Loucy (cell line): ENCODE measurements at regions not wholly inside any gene's neighbourhood (a gene's known extent, or its start where the extent isn't known, plus 50 kb on each side); places are given as distances from the start of the nearest gene placed in this dataset.

ENCODE experiments used
- H2AFZ ChIP-seq: fragments of 200-600 bp; sonication (generic); 2 replicates; pipeline ENCODE4 v1.6.0; 2016; ENCODE audit warnings: antibody characterized with exemption, mild to moderate bottlenecking, low read length, moderate library complexity
- H3F3A ChIP-seq: fragments of 200-600 bp; 2 replicates; pipeline ENCODE4 v1.6.0; 2016; ENCODE audit warnings: antibody characterized with exemption, low read depth, mild to moderate bottlenecking
- H3K27me3 ChIP-seq: fragments of 200-600 bp; sonication (generic); 2 replicates; pipeline ENCODE4 v1.6.1; 2014; ENCODE audit warnings: low read length, mild to moderate bottlenecking; ENCODE audit not compliant: insufficient read depth, poor library complexity, severe bottlenecking
- H3K36me3 ChIP-seq: fragments of 200-600 bp; sonication (generic); 2 replicates; pipeline ENCODE4 v1.6.1; 2016; ENCODE audit warnings: low read length; ENCODE audit not compliant: insufficient read depth
- H3K4me1 ChIP-seq: fragments of 200-600 bp; sonication (generic); 2 replicates; pipeline ENCODE4 v1.5.1; 2014; ENCODE audit warnings: low read length, mild to moderate bottlenecking; ENCODE audit not compliant: insufficient read depth, poor library complexity, severe bottlenecking
- H3K4me2 ChIP-seq: fragments of 200-600 bp; sonication (generic); 2 replicates; pipeline ENCODE4 v1.6.0; 2014; ENCODE audit warnings: antibody characterized with exemption, low read length, low read depth, mild to moderate bottlenecking; ENCODE audit not compliant: poor library complexity, severe bottlenecking
- H3K4me3 ChIP-seq: fragments of 200-600 bp; sonication (generic); 2 replicates; pipeline ENCODE4 v1.5.1; 2014; ENCODE audit warnings: low read length, mild to moderate bottlenecking, mixed read lengths; ENCODE audit not compliant: poor library complexity, severe bottlenecking
- H3K79me2 ChIP-seq: fragments of 200-600 bp; sonication (generic); 2 replicates; pipeline ENCODE4 v1.6.1; 2014; ENCODE audit warnings: low read length; ENCODE audit not compliant: insufficient read depth
- H3K9ac ChIP-seq: fragments of 200-600 bp; sonication (generic); 2 replicates; pipeline ENCODE4 v1.6.0; 2014; ENCODE audit warnings: mild to moderate bottlenecking, low read depth, low read length, moderate library complexity; ENCODE audit not compliant: poor library complexity, severe bottlenecking
- H3K9me2 ChIP-seq: fragments of 200-600 bp; sonication (generic); replicated peaks from 2 replicates; pipeline ENCODE4 v1.6.1; 2016; ENCODE audit warnings: low read depth, low read length, mixed read lengths
- H3K9me3 ChIP-seq: fragments of 200-600 bp; sonication (generic); 2 replicates; pipeline ENCODE4 v1.6.1; 2014; ENCODE audit warnings: mild to moderate bottlenecking, antibody characterized with exemption, low read length, low read depth; ENCODE audit not compliant: insufficient read depth
- H4K20me1 ChIP-seq: fragments of 200-600 bp; sonication (generic); 2 replicates; pipeline ENCODE4 v1.6.0; 2014; ENCODE audit warnings: antibody characterized with exemption, low read length, mild to moderate bottlenecking; ENCODE audit not compliant: insufficient read depth, poor library complexity, severe bottlenecking
- CTCF ChIP-seq: fragments of 200-600 bp; sonication (generic); conservative IDR thresholded peaks from 2 replicates; pipeline ENCODE4 v1.5.1; 2014; ENCODE audit warnings: mild to moderate bottlenecking, antibody characterized with exemption, low read length
- EZH2phosphoT487 ChIP-seq: fragments of 200-600 bp; IDR thresholded peaks from 2 replicates; pipeline ENCODE4 v1.6.1; 2018; ENCODE audit warnings: antibody characterized with exemption, mild to moderate bottlenecking, moderate library complexity, borderline replicate concordance

DNA sequence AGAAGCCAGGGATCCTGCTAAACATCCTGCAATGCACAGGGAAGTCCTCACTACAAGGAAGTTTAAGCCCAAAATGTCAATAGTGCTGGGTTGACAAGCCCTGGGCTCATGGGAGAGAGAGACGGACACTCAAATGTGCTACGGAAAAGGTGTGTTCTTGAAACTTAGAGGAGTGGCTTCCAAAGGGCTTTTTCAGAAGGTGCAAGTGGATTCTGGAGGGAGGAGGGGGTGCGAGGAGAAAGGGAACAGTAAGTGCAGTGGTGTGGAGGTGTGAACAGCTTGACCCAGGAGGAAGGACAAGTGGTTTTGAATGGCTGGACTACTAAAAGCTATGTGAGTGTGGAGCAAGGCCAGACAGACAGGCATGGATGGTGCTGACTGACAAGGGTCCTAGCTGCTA is 50.4 kb upstream of the CECR2 start:
- Histone ChIP-seq H3K4me1 (no peaks in the 10 kb centered on the region), H3K4me2 (no peak overlapping the region), H3K9me2 (no peaks in the 10 kb centered on the region), H3K27me3 (no peaks in the 10 kb centered on the region), H2AFZ (no peak overlapping the region), H3K9ac (no peak overlapping the region), H3F3A (no peaks in the 10 kb centered on the region), H3K79me2 (no peaks in the 10 kb centered on the region), H4K20me1 (no peaks in the 10 kb centered on the region), H3K4me3 (no peak overlapping the region), H3K9me3 (no peaks in the 10 kb centered on the region), H3K36me3 (no peaks in the 10 kb centered on the region)
- TF ChIP-seq CTCF (no peak), EZH2phosphoT487 (no peak)

- Histone ChIP-seq H3K9me3 (no peaks in the 10 kb centered on the region), H3F3A (no peaks in the 10 kb centered on the region), H3K36me3 (no peaks in the 10 kb centered on the region), H3K9ac (no peak overlapping the region), H3K4me3 (no peak overlapping the region), H3K27me3 (no peaks in the 10 kb centered on the region), H4K20me1 (no peaks in the 10 kb centered on the region), H2AFZ (no peak overlapping the region), H3K79me2 (no peaks in the 10 kb centered on the region), H3K4me2 (no peak overlapping the region), H3K9me2 (no peaks in the 10 kb centered on the region), H3K4me1 (no peaks in the 10 kb centered on the region)
- TF ChIP-seq EZH2phosphoT487 (no peak), CTCF (no peak)
Observed at GRCh38 chr22:17315310-17315709, 54.0 kb upstream of the CECR2 start.

DNA sequence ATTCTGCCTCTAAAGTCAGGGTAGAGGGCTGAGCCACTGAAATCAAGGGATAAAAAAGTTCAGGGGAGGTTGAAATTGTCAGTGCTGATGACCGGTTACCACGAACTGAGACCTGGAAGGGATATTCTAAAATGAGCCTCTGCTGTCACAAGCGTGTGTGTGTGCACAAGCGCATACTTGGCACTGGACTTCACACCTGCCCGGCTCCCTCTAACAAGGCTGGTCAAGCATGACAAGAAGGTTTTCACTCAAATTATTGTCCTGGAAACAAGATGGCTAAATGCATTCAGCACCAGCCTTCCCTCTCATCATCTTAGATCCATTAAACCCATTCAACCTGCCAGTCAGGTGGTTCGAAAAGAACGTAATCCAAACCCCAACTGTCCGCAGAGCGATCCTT is 54.8 kb upstream of the CECR2 start:
- Histone ChIP-seq H3K9me2 (no peaks in the 10 kb centered on the region), H4K20me1 (no peaks in the 10 kb centered on the region), H3K79me2 (no peaks in the 10 kb centered on the region), H2AFZ (no peak overlapping the region), H3K4me1 (no peaks in the 10 kb centered on the region), H3K9ac (no peak overlapping the region), H3K27me3 (no peaks in the 10 kb centered on the region), H3K36me3 (no peaks in the 10 kb centered on the region), H3K4me3 (no peak overlapping the region), H3K9me3 (no peaks in the 10 kb centered on the region), H3K4me2 (no peak overlapping the region), H3F3A (no peaks in the 10 kb centered on the region)
- TF ChIP-seq EZH2phosphoT487, result no peak
- TF ChIP-seq CTCF, result no peak
